Left ventricle myocardium inferior (tissue), 1 donor: ENCODE measurements at regions not wholly inside any gene's neighbourhood (a gene's known extent, or its start where the extent isn't known, plus 50 kb on each side); places are given as distances from the start of the nearest gene placed in this dataset.
"Not testable (repeated sequence)": the region's sequence is repeated elsewhere in the genome, so short reads cannot be mapped to it uniquely, and the experiment has no call there.

Experiments used
- DNase-seq: peaks from one replicate; pipeline ENCODE4 v3.0.0-alpha.2; 2020
- H3K27ac ChIP-seq: fragments of 200-600 bp; replicated peaks from 2 replicates; pipeline ENCODE4 v1.8.0; 2021
- H3K27me3 ChIP-seq: fragments of 200-600 bp; 2 replicates; pipeline ENCODE4 v1.8.0; 2021; ENCODE audit warnings: low read depth
- H3K36me3 ChIP-seq: fragments of 200-600 bp; 2 replicates; pipeline ENCODE4 v1.8.0; 2021
- H3K4me1 ChIP-seq: fragments of 200-600 bp; 2 replicates; pipeline ENCODE4 v1.8.0; 2021
- H3K4me3 ChIP-seq: fragments of 200-600 bp; 2 replicates; pipeline ENCODE4 v1.8.0; 2021; ENCODE audit warnings: mild to moderate bottlenecking, moderate library complexity
- H3K9me3 ChIP-seq: fragments of 200-600 bp; replicated peaks from 2 replicates; pipeline ENCODE4 v1.8.0; 2021
- intact Hi-C: fragments of 100-400 bp; cut with micrococcal nuclease; formaldehyde crosslinking; loops from one replicate; pipeline ENCODE4 v1.11.0; 2022
- TF ChIP-seq, protein P1 (sequence below): fragments of 200-600 bp; IDR thresholded peaks from 2 replicates; pipeline ENCODE4 v1.8.0; 2021; ENCODE audit warnings: antibody characterized with exemption, mild to moderate bottlenecking, borderline replicate concordance
- donor health status: DM: no; HTN: yes; CAD: no; lungs with severe emphysema.

DNA sequence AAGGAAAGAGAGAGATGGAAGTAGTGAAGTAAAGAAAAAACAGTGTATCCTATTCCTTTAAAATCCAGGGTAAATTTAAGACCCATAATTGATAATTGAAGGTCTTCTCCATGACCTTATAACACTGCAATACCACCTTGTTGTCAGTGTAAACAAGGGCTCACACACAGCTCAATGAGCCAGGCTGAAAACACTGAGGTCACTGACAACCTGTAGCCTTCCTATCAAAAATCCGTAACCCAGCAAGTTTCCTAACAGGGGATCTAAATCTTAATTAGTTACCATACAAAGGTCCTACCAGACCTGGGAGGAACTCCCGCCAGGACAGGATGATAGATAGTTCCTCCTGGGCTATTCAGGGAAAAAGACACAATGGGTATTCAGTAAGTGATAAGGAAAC, 1677.1 kb downstream of the OLFM4 start:
- TF ChIP-seq, protein P1, sequence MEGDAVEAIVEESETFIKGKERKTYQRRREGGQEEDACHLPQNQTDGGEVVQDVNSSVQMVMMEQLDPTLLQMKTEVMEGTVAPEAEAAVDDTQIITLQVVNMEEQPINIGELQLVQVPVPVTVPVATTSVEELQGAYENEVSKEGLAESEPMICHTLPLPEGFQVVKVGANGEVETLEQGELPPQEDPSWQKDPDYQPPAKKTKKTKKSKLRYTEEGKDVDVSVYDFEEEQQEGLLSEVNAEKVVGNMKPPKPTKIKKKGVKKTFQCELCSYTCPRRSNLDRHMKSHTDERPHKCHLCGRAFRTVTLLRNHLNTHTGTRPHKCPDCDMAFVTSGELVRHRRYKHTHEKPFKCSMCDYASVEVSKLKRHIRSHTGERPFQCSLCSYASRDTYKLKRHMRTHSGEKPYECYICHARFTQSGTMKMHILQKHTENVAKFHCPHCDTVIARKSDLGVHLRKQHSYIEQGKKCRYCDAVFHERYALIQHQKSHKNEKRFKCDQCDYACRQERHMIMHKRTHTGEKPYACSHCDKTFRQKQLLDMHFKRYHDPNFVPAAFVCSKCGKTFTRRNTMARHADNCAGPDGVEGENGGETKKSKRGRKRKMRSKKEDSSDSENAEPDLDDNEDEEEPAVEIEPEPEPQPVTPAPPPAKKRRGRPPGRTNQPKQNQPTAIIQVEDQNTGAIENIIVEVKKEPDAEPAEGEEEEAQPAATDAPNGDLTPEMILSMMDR: no peak
- H3K36me3 ChIP-seq: no peaks in the 10 kb centered on the region

GRCh38 chr13:54706336-54706735, 1677.7 kb downstream of the OLFM4 start:
- DNase-seq: no peak
- H3K9me3 ChIP-seq: peaks cover 5% of the 10 kb centered on the region
- no peak overlapping the region for H3K4me3 ChIP-seq
- no peaks in the 10 kb centered on the region for H3K4me1 ChIP-seq
- TF ChIP-seq, protein P1: no peak
- intact Hi-C loops: no loop called here
- H3K27me3 ChIP-seq: no peaks in the 10 kb centered on the region
- no peak overlapping the region for H3K27ac ChIP-seq
- H3K36me3 ChIP-seq: no peaks in the 10 kb centered on the region

More for the DNA sequence above, 1677.1 kb downstream of the OLFM4 start:
- Histone ChIP-seq H3K9me3 (peaks cover 5% of the 10 kb centered on the region), H3K27ac (no peak overlapping the region), H3K4me3 (no peak overlapping the region), H3K27me3 (no peaks in the 10 kb centered on the region), H3K4me1 (no peaks in the 10 kb centered on the region)
- no peak for DNase-seq
- intact Hi-C loops: no loop called here

DNA sequence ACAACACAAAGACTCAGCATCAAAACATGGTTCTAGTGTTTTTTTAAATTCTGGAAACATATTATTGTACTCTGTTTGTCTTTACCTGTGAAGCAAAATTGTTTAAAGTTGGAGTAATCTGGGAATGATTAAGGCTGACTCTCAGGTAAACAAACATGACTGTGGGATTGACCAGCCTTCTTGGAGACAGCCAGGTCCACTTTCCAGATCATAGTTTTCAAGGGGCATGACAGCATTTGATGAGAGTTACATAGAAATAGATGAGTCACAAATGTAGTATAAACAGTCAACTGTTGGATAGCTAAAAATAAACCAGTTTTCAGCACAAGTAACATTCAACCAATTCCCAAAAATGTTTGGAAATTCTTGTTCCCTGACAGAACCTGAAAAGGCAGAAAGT, 1680.9 kb downstream of the OLFM4 start:
- no peaks in the 10 kb centered on the region for H3K27me3 ChIP-seq
- no peaks in the 10 kb centered on the region for H3K4me1 ChIP-seq
- H3K36me3 ChIP-seq: no peaks in the 10 kb centered on the region
- intact Hi-C loops: no loop called here
- no peak for DNase-seq
- no peak overlapping the region for H3K27ac ChIP-seq
- TF ChIP-seq, protein P1: no peak
- no peak overlapping the region for H3K4me3 ChIP-seq
- H3K9me3 ChIP-seq: peaks cover 27% of the 10 kb centered on the region

GRCh38 chr13:54733639-54734038, 1705.0 kb downstream of the OLFM4 start:
- no peaks in the 10 kb centered on the region for H3K4me1 ChIP-seq
- no peaks in the 10 kb centered on the region for H3K27me3 ChIP-seq
- no peaks in the 10 kb centered on the region for H3K36me3 ChIP-seq
- H3K9me3 ChIP-seq: peaks cover 10% of the 10 kb centered on the region
- no peak overlapping the region for H3K27ac ChIP-seq
- TF ChIP-seq, protein P1: no peak
- intact Hi-C loops: no loop called here
- H3K4me3 ChIP-seq: no peak overlapping the region
- DNase-seq: no peak

DNA sequence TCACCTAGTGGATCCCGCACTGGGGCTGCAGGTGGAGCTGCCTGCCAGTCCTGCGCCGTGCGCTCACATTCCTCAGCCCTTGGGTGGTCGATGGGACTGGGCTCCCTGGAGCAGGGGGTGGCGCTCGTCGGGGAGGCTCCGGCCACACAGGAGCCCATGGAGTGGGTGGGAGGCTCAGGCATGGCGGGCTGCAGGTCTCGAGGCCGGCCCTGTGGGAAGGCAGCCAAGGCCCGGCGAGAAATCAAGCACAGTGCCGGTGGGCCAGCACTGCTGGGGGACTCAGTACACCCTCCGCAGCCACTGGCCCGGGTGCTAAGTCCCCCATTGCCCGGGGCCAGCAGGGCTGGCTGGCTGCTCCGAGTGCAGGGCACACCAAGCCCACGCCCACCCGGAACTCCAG, 1708.6 kb downstream of the OLFM4 start:
- DNase-seq, H3K4me1 ChIP-seq, H3K9me3 ChIP-seq, H3K36me3 ChIP-seq, H3K27me3 ChIP-seq, H3K27ac ChIP-seq, H3K4me3 ChIP-seq, intact Hi-C loops: not testable (repeated sequence)

DNA sequence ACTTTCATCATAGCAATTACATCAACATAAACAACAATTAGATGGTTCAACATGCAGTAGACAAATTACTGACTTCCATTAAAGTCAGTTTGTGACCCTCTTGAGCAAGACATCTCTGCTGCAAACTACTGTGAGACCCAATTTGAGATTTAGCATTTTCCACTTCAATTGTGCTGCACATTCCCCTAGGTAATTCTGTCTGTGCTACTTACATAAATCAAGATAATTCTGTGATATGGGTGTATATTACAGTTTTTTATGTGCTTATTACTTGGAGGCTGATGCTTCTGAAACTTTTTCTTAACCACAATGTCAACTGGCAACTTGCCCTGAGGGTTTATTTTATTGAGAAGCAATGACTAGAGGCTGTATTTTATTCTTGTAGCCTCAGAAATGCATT, 1714.4 kb downstream of the OLFM4 start:
- Histone ChIP-seq H3K27ac (no peak overlapping the region), H3K27me3 (no peaks in the 10 kb centered on the region), H3K4me3 (no peak overlapping the region), H3K4me1 (no peaks in the 10 kb centered on the region), H3K9me3 (no peaks in the 10 kb centered on the region), H3K36me3 (no peaks in the 10 kb centered on the region)
- intact Hi-C loops: no loop called here
- DNase-seq: no peak
- TF ChIP-seq, protein P1: no peak
